ENCODE measurements at regions not wholly inside any gene's neighbourhood (a gene's known extent, or its start where the extent isn't known, plus 50 kb on each side); places are given as distances from the start of the nearest gene placed in this dataset.
A peak's percentile ranks its signal among the peaks of the same experiment; 100 is the strongest.

DNA sequence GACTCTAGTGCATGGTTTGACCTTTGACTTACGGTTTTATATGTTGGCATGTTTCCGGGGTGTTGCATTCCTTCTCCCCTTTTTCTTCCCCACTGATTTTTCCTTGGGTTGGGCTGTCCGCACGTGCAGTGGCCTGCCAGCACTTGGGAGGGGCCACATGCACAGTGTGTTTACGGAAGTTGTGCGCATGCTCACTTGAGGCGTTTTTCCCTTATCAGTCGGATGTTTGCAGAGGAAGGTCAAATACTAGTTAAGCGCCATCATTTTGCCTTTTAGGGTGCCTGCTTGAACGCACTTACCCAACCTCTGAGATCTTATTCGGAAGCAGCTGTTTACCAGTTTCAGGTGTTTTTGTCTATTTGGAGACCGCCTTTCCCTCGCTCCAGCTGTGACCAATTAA lies 653.9 kb upstream of the AADAT start:
- intact Hi-C loops (cut with DNase I; ENCODE audit: low total_unique reads), result no loop called here
- TF ChIP-seq, protein P1, sequence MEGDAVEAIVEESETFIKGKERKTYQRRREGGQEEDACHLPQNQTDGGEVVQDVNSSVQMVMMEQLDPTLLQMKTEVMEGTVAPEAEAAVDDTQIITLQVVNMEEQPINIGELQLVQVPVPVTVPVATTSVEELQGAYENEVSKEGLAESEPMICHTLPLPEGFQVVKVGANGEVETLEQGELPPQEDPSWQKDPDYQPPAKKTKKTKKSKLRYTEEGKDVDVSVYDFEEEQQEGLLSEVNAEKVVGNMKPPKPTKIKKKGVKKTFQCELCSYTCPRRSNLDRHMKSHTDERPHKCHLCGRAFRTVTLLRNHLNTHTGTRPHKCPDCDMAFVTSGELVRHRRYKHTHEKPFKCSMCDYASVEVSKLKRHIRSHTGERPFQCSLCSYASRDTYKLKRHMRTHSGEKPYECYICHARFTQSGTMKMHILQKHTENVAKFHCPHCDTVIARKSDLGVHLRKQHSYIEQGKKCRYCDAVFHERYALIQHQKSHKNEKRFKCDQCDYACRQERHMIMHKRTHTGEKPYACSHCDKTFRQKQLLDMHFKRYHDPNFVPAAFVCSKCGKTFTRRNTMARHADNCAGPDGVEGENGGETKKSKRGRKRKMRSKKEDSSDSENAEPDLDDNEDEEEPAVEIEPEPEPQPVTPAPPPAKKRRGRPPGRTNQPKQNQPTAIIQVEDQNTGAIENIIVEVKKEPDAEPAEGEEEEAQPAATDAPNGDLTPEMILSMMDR (IDR thresholded peaks at IDR 0.05), result no peak
- no peak for TF ChIP-seq POLR2A (IDR thresholded peaks at IDR 0.05)
- Histone ChIP-seq H3K9me3 (no peaks in the 10 kb centered on the region), H3K4me1 (no peaks in the 10 kb centered on the region), H3K4me3 (peak overlapping the region in 1 of 2 donors; percentile 34), H3K27ac (no peak overlapping the region), H3K27me3 (no peaks in the 10 kb centered on the region), H3K36me3 (ENCODE audit: low read depth, missing control alignments) (no peaks in the 10 kb centered on the region)
- 60 to 75% methylated on average over 13 of the region's 13 CpGs for WGBS, 2 donors
- peak; percentile 54 for DNase-seq

DNA sequence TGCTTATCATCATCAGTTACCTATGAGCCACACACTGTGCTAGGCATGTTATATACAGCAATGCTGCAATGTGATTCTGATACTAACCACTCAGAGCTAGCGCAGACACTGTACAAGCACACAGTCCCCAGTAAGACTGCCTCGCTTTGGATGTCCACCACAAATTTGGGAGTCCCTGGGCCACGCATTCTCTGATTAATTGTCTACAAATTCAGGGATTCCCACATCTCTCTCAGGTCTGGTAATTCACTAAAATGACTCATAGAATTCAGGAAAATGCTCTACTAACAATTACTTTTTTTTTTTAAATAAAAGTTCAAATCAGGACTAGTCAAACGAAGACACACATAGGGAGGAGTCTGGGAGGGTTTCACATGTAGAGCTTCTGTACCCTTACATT lies 652.1 kb upstream of the AADAT start:
- intact Hi-C loops (cut with DNase I; ENCODE audit: low total_unique reads), result no loop called here
- no peak for DNase-seq
- H3K4me1 ChIP-seq, result no peaks in the 10 kb centered on the region
- H3K27me3 ChIP-seq, result no peaks in the 10 kb centered on the region
- TF ChIP-seq, protein P1 (IDR thresholded peaks at IDR 0.05), result no peak
- no peak for TF ChIP-seq POLR2A (IDR thresholded peaks at IDR 0.05)
- H3K9me3 ChIP-seq, result no peaks in the 10 kb centered on the region
- no peak overlapping the region for H3K27ac ChIP-seq
- WGBS, 2 donors, result 92% methylated on average over 4 of the region's 4 CpGs
- no peaks in the 10 kb centered on the region for H3K36me3 ChIP-seq (ENCODE audit: low read depth, missing control alignments)
- H3K4me3 ChIP-seq, result no peak overlapping the region

DNA sequence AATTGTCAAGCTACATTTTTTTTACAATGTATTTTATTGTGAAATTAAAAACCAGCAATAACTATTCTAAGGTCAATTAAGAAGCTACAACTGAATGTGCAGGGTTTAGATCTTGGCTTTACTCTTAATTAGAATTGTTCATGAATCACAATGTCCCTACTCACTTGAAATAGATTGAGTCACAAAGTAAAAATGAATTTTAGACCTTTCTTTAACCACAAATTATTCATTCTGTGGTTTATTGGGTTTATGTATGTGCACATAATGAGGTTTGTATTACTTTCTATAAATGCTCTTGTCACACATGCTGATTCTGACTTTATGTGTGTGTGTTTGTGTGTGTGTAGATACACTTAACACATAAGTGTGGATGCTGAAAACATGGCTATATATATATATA lies 647.0 kb upstream of the AADAT start:
- Histone ChIP-seq H3K27ac (no peak overlapping the region), H3K27me3 (no peaks in the 10 kb centered on the region), H3K9me3 (no peaks in the 10 kb centered on the region), H3K4me1 (no peaks in the 10 kb centered on the region), H3K36me3 (ENCODE audit: low read depth, missing control alignments) (no peaks in the 10 kb centered on the region), H3K4me3 (no peak overlapping the region)
- DNase-seq, result no peak
- intact Hi-C loops (cut with DNase I; ENCODE audit: low total_unique reads), result no loop called here
- TF ChIP-seq POLR2A (IDR thresholded peaks at IDR 0.05), result no peak
- TF ChIP-seq, protein P1 (IDR thresholded peaks at IDR 0.05), result no peak

DNA sequence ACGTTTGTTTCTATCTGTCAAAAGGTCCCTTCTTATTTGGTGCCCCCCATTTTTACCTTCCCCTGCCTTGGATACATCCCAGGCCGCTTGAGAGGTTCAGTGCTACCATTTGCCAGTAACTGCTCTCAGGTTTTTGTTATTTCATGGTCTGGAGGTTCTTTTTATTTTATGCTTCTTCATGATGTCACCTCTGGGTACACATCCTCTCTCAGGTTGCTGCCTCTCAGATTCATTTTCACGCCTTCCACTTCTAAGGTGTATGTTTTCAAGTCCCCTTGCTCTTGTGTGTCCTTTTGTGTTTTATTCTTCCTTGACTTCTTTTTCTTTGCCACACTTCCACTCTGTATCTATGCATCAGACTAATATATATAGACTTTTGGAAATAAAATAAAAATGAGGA lies 640.1 kb upstream of the AADAT start:
- 67 to 86% methylated on average over 3 of the region's 3 CpGs for WGBS, 2 donors
- intact Hi-C loops (cut with DNase I; ENCODE audit: low total_unique reads), result no loop called here

DNA sequence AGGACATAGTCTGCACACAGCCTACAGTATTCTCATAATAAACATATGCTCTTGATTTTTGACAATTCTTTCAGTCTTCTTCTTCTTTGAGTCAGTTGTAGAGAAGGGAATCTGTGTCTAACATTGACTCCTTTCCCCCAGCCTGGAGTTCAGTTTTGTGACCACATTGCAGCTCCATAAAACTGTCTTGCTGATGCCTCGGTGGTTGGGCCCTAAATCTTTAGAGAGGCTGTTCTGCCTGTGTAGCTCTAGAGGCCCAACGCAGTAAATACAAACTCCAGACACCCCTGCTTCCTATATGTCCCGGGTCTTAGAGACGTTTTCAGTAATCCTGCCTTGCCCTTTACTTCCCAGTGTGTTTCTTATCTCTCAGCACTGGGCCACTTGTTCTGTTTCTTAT lies 639.5 kb upstream of the AADAT start:
- H3K27me3 ChIP-seq, result no peaks in the 10 kb centered on the region
- H3K4me1 ChIP-seq, result no peaks in the 10 kb centered on the region
- no peak overlapping the region for H3K4me3 ChIP-seq
- no peaks in the 10 kb centered on the region for H3K36me3 ChIP-seq (ENCODE audit: low read depth, missing control alignments)
- H3K27ac ChIP-seq, result no peak overlapping the region
- no peaks in the 10 kb centered on the region for H3K9me3 ChIP-seq
- TF ChIP-seq, protein P1 (IDR thresholded peaks at IDR 0.05), result no peak
- no peak for TF ChIP-seq POLR2A (IDR thresholded peaks at IDR 0.05)
- intact Hi-C loops (cut with DNase I; ENCODE audit: low total_unique reads), result no loop called here
- 31 to 34% methylated on average over 4 of the region's 4 CpGs for WGBS, 2 donors
- DNase-seq, result no peak

More for the DNA sequence above, 640.1 kb upstream of the AADAT start:
- Histone ChIP-seq H3K27me3 (no peaks in the 10 kb centered on the region), H3K9me3 (no peaks in the 10 kb centered on the region), H3K36me3 (ENCODE audit: low read depth, missing control alignments) (no peaks in the 10 kb centered on the region), H3K4me3 (no peak overlapping the region), H3K4me1 (no peaks in the 10 kb centered on the region), H3K27ac (no peak overlapping the region)
- TF ChIP-seq, protein P1 (IDR thresholded peaks at IDR 0.05), result no peak
- TF ChIP-seq POLR2A (IDR thresholded peaks at IDR 0.05), result no peak
- DNase-seq, result no peak

All from testis (tissue), 2 donors.